Muscle of leg (tissue), 3 donors: ENCODE measurements at regions not wholly inside any gene's neighbourhood (a gene's known extent, or its start where the extent isn't known, plus 50 kb on each side); places are given as distances from the start of the nearest gene placed in this dataset.

ENCODE experiments used
- DNase-seq: peaks from one replicate; pipeline ENCODE4 v3.0.0; 2013
- H3K27ac ChIP-seq: one replicate; pipeline ENCODE4 v1.5.1; 2013; ENCODE audit warnings: mild to moderate bottlenecking, low read length, control low read depth
- H3K27me3 ChIP-seq: one replicate; pipeline ENCODE4 v1.6.1; 2013; ENCODE audit warnings: low read length; ENCODE audit not compliant: control insufficient read depth, insufficient read depth
- H3K36me3 ChIP-seq: one replicate; pipeline ENCODE4 v1.6.1; 2013; ENCODE audit warnings: low read length; ENCODE audit not compliant: control insufficient read depth, insufficient read depth
- H3K4me1 ChIP-seq: one replicate; pipeline ENCODE4 v1.6.1; 2013; ENCODE audit warnings: low read length; ENCODE audit not compliant: control insufficient read depth, insufficient read depth
- H3K4me3 ChIP-seq: one replicate; pipeline ENCODE4 v1.5.1; 2013; ENCODE audit warnings: low read length, control low read depth
- H3K9me3 ChIP-seq: replicated peaks from 2 replicates; pipeline ENCODE4 v1.6.1; 2013; ENCODE audit warnings: low read depth, low read length; ENCODE audit not compliant: control insufficient read depth
- WGBS: methylation state at CpG from one replicate; pipeline ENCODE4 v1.1.5; 2013; ENCODE audit warnings: missing lambda C conversion rate; ENCODE audit not compliant: insufficient coverage; 5-methylcytosine and 5-hydroxymethylcytosine counted together

- Histone ChIP-seq H3K27me3 (peaks cover 2% of the 10 kb centered on the region), H3K27ac (no peak overlapping the region), H3K4me3 (no peak overlapping the region), H3K36me3 (no peaks in the 10 kb centered on the region), H3K9me3 (peaks cover 3% of the 10 kb centered on the region), H3K4me1 (peaks cover 9% of the 10 kb centered on the region)
- 93% methylated on average over 3 of the region's 3 CpGs for WGBS
- DNase-seq = no peak
Measured at GRCh38 chr5:133830911-133831310, 137.5 kb downstream of the C5orf15 start.

- Histone ChIP-seq H3K36me3 (no peaks in the 10 kb centered on the region), H3K27ac (no peak overlapping the region), H3K4me1 (peaks cover 13% of the 10 kb centered on the region), H3K4me3 (no peak overlapping the region), H3K9me3 (peaks cover 3% of the 10 kb centered on the region), H3K27me3 (peaks cover 2% of the 10 kb centered on the region)
- 92% methylated on average over 3 of the region's 3 CpGs for WGBS
- DNase-seq = no peak
Measured at GRCh38 chr5:133830281-133830680, 138.1 kb downstream of the C5orf15 start.

- Histone ChIP-seq H3K9me3 (peaks cover 3% of the 10 kb centered on the region), H3K4me1 (peaks cover 18% of the 10 kb centered on the region), H3K27me3 (peaks cover 2% of the 10 kb centered on the region), H3K36me3 (no peaks in the 10 kb centered on the region), H3K4me3 (no peak overlapping the region), H3K27ac (no peak overlapping the region)
- no peak for DNase-seq
- WGBS = 87% methylated on average over 2 of the region's 3 CpGs
Measured at GRCh38 chr5:133829786-133830185, 138.6 kb downstream of the C5orf15 start.

- Histone ChIP-seq H3K36me3 (no peaks in the 10 kb centered on the region), H3K27ac (no peak overlapping the region), H3K4me1 (peaks cover 28% of the 10 kb centered on the region), H3K9me3 (peaks cover 3% of the 10 kb centered on the region), H3K27me3 (peaks cover 2% of the 10 kb centered on the region), H3K4me3 (no peak overlapping the region)
- DNase-seq = no peak
- 76% methylated on average over 7 of the region's 7 CpGs for WGBS
Measured at GRCh38 chr5:133828722-133829121, 139.7 kb downstream of the C5orf15 start.

- Histone ChIP-seq H3K27me3 (peaks cover 4% of the 10 kb centered on the region), H3K9me3 (peaks cover 3% of the 10 kb centered on the region), H3K36me3 (no peaks in the 10 kb centered on the region), H3K4me1 (peaks cover 33% of the 10 kb centered on the region), H3K27ac (no peak overlapping the region), H3K4me3 (no peak overlapping the region)
- no peak for DNase-seq
- WGBS = 66% methylated on average over 2 of the region's 5 CpGs
Measured at GRCh38 chr5:133827830-133828229, 140.6 kb downstream of the C5orf15 start.

GRCh38 chr5:133827011-133827410 is 141.4 kb downstream of the C5orf15 start:
- Histone ChIP-seq H3K4me3 (no peak overlapping the region), H3K27ac (no peak overlapping the region), H3K36me3 (no peaks in the 10 kb centered on the region), H3K4me1 (peaks cover 33% of the 10 kb centered on the region), H3K27me3 (peaks cover 4% of the 10 kb centered on the region), H3K9me3 (peaks cover 3% of the 10 kb centered on the region)
- WGBS = 69% methylated on average over 10 of the region's 11 CpGs
- no peak for DNase-seq

GRCh38 chr5:133825631-133826289 is 142.7 kb downstream of the C5orf15 start:
- Histone ChIP-seq H3K27me3 (peaks cover 2% of the 10 kb centered on the region), H3K9me3 (peaks cover 3% of the 10 kb centered on the region), H3K27ac (peak overlapping the region; percentile 79), H3K36me3 (no peaks in the 10 kb centered on the region), H3K4me3 (no peak overlapping the region), H3K4me1 (peaks cover 42% of the 10 kb centered on the region)
- DNase-seq = peak; percentile 77
- WGBS = 50% methylated on average over 15 of the region's 15 CpGs

- H3K27ac ChIP-seq = peak overlapping the region; percentile 75
- 79% methylated on average over 4 of the region's 6 CpGs for WGBS
- DNase-seq = no peak
Measured at GRCh38 chr5:133824661-133825254, 143.7 kb downstream of the C5orf15 start.

GRCh38 chr5:133821889-133822288 is 146.5 kb downstream of the C5orf15 start:
- WGBS = 80% methylated on average over 1 of the region's 3 CpGs
- peaks cover 66% of the 10 kb centered on the region for H3K4me1 ChIP-seq
- peak overlapping the region; percentile 59 for H3K27ac ChIP-seq
- peaks cover 3% of the 10 kb centered on the region for H3K9me3 ChIP-seq
- no peak for DNase-seq
- H3K36me3 ChIP-seq = no peaks in the 10 kb centered on the region
- H3K4me3 ChIP-seq = no peak overlapping the region
- H3K27me3 ChIP-seq = peaks cover 6% of the 10 kb centered on the region

More at GRCh38 chr5:133824661-133825254, 143.7 kb downstream of the C5orf15 start:
- peaks cover 2% of the 10 kb centered on the region for H3K27me3 ChIP-seq
- H3K9me3 ChIP-seq = peaks cover 3% of the 10 kb centered on the region
- H3K4me3 ChIP-seq = no peak overlapping the region
- peaks cover 48% of the 10 kb centered on the region for H3K4me1 ChIP-seq
- H3K36me3 ChIP-seq = no peaks in the 10 kb centered on the region

GRCh38 chr5:133821311-133821741 is 147.1 kb downstream of the C5orf15 start:
- Histone ChIP-seq H3K36me3 (no peaks in the 10 kb centered on the region), H3K27ac (peak overlapping the region; percentile 59), H3K9me3 (peaks cover 2% of the 10 kb centered on the region), H3K4me1 (peaks cover 65% of the 10 kb centered on the region), H3K27me3 (peaks cover 6% of the 10 kb centered on the region), H3K4me3 (no peak overlapping the region)
- WGBS = 83% methylated on average over 1 of the region's 2 CpGs
- DNase-seq = no peak
